Suprapubic skin (tissue), 3 donors: ENCODE measurements at regions not wholly inside any gene's neighbourhood (a gene's known extent, or its start where the extent isn't known, plus 50 kb on each side); places are given as distances from the start of the nearest gene placed in this dataset.

ENCODE experiments used
- CTCF ChIP-seq, 2 donors: fragments of 200-600 bp in 1 of 2; fragments of 450-650 bp in 1 of 2; sonication (generic) in 1 of 2; IDR thresholded peaks; one replicate each; pipeline ENCODE4 v1.5.1; 2016 to 2019; ENCODE audit warnings: antibody characterized with exemption in 2 of 2, mild to moderate bottlenecking in 1 of 2, moderate library complexity in 1 of 2
- POLR2AphosphoS5 ChIP-seq, 3 donors: sonication (generic); formaldehyde crosslinking; IDR thresholded peaks; one replicate each; pipeline ENCODE4 v1.6.1; 2017; ENCODE audit warnings: antibody characterized with exemption in 3 of 3

DNA sequence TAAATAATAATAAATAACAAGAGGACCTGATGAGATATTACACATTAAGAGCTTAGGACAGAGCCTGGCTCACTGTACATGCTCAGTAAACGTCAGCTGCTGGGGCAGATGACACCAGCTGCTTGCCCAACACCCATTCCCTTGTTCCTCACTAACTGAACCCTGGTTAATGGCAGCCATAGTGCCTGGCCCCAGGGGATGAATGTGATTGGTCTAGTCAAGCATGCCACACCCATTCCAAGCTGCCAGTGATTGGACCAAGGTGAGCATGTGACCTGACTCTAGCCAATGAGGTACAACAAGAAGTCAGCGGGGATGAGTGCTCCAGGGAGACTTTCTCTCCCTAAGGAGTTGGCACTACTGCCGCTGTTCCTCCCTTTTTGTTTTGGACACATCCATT is 85.1 kb upstream of the PTPN1 start:
- TF ChIP-seq CTCF (IDR thresholded peaks at IDR 0.05) (no peak), POLR2AphosphoS5 (IDR thresholded peaks at IDR 0.05) (no peak)
